H1 (cell line): ENCODE measurements at regions not wholly inside any gene's neighbourhood (a gene's known extent, or its start where the extent isn't known, plus 50 kb on each side); places are given as distances from the start of the nearest gene placed in this dataset.

Experiments used
- ATF2 ChIP-seq: IDR thresholded peaks from 2 replicates; pipeline ENCODE4 v1.6.1; 2012; ENCODE audit warnings: low read length, inconsistent platforms
- BRCA1 ChIP-seq: IDR thresholded peaks from 2 replicates; pipeline ENCODE4 v1.6.1; 2012; ENCODE audit warnings: low read depth, low read length, improper control_type of control experiment
- EZH2 ChIP-seq: fragments of 200-600 bp; sonication (generic); IDR thresholded peaks from 2 replicates; pipeline ENCODE4 v1.7.1; 2012; ENCODE audit warnings: low read depth, mild to moderate bottlenecking, moderate library complexity, low read length, inconsistent platforms; ENCODE audit not compliant: severe bottlenecking
- POLR2A ChIP-seq, 2 experiments: IDR thresholded peaks; 1 replicate in 1 of 2; 2 replicates in 1 of 2; pipeline ENCODE4 v1.6.1; 2011; ENCODE audit warnings: low read depth in 2 of 2, low read length in 2 of 2, mild to moderate bottlenecking in 2 of 2; ENCODE audit errors: control extremely low read depth in 1 of 2
- SP2 ChIP-seq: IDR thresholded peaks from 2 replicates; pipeline ENCODE4 v1.6.1; 2012; ENCODE audit warnings: mild to moderate bottlenecking, low read length, inconsistent platforms
- TF ChIP-seq, protein P1 (sequence below), 3 experiments: IDR thresholded peaks; 1 replicate in 2 of 3; 2 replicates in 1 of 3; pipeline versions ENCODE4 v1.5.1 to v1.6.1; 2011; ENCODE audit warnings: low read length in 3 of 3, mild to moderate bottlenecking in 3 of 3, inconsistent platforms in 2 of 3, low read depth in 1 of 3, moderate library complexity in 1 of 3; ENCODE audit not compliant: insufficient read depth in 1 of 3; ENCODE audit errors: control extremely low read depth in 1 of 3

DNA sequence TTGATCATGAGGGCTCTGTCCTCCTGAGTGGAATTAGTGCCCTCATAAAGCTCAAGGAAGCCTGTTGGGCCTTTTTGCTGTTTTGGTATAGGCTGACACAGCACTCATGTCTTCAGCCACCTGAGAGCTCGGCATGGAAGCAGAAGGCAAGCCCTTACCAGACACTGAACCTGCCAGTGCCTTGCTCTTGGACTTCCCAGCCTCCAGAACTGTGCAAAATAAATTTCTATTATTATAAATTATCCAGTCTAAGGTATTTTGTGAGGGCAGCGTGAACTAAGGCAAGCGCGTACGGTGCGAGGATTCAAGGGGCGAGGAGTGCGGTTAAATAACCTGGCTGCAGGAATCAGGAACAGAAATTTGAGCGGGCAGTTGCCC lies 281.5 kb upstream of the LYZL1 start:
- TF ChIP-seq, protein P1, sequence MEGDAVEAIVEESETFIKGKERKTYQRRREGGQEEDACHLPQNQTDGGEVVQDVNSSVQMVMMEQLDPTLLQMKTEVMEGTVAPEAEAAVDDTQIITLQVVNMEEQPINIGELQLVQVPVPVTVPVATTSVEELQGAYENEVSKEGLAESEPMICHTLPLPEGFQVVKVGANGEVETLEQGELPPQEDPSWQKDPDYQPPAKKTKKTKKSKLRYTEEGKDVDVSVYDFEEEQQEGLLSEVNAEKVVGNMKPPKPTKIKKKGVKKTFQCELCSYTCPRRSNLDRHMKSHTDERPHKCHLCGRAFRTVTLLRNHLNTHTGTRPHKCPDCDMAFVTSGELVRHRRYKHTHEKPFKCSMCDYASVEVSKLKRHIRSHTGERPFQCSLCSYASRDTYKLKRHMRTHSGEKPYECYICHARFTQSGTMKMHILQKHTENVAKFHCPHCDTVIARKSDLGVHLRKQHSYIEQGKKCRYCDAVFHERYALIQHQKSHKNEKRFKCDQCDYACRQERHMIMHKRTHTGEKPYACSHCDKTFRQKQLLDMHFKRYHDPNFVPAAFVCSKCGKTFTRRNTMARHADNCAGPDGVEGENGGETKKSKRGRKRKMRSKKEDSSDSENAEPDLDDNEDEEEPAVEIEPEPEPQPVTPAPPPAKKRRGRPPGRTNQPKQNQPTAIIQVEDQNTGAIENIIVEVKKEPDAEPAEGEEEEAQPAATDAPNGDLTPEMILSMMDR (IDR thresholded peaks at IDR 0.05; ENCODE audit: control extremely low read depth in 1 of 3, insufficient read depth in 1 of 3, low read depth in 1 of 3, low read length in 3 of 3) = no peak
- no peak for TF ChIP-seq EZH2
- TF ChIP-seq POLR2A (IDR thresholded peaks at IDR 0.05; ENCODE audit: control extremely low read depth in 1 of 2, low read depth in 2 of 2, low read length in 2 of 2) = no peak
- no peak for TF ChIP-seq BRCA1
- no peak for TF ChIP-seq ATF2
- no peak for TF ChIP-seq SP2
